Colonic mucosa (tissue), 4 donors: ENCODE measurements at regions not wholly inside any gene's neighbourhood (a gene's known extent, or its start where the extent isn't known, plus 50 kb on each side); places are given as distances from the start of the nearest gene placed in this dataset.

ENCODE experiments used
- DNase-seq: peaks from one replicate; pipeline ENCODE4 v3.0.0-alpha.2; 2020
- H3K27ac ChIP-seq: fragments of 200-600 bp; one replicate; pipeline ENCODE4 v1.8.0; 2021
- H3K27me3 ChIP-seq: fragments of 200-600 bp; one replicate; pipeline ENCODE4 v1.8.0; 2021
- H3K36me3 ChIP-seq: fragments of 200-600 bp; one replicate; pipeline ENCODE4 v1.8.0; 2021
- H3K4me1 ChIP-seq: fragments of 200-600 bp; one replicate; pipeline ENCODE4 v1.8.0; 2021; ENCODE audit warnings: mild to moderate bottlenecking
- H3K4me3 ChIP-seq: fragments of 200-600 bp; one replicate; pipeline ENCODE4 v1.8.0; 2021
- H3K9ac ChIP-seq, 2 donors: one replicate each; pipeline ENCODE4 v1.7.0; 2013; ENCODE audit warnings: control low read depth in 2 of 2, low read depth in 2 of 2, low read length in 2 of 2
- H3K9me3 ChIP-seq: fragments of 200-600 bp; one replicate; pipeline ENCODE4 v1.8.0; 2021
- CTCF ChIP-seq: fragments of 200-600 bp; IDR thresholded peaks from one replicate; pipeline ENCODE4 v1.8.0; 2022; ENCODE audit warnings: antibody characterized with exemption, mild to moderate bottlenecking
- intact Hi-C: fragments of 100-400 bp; cut with DNase I; formaldehyde crosslinking; loops from one replicate; pipeline ENCODE4 v1.14.1; 2022
- donor health status: healthy.
- donor health status: DM: no; HTN: no; CAD: no.
- donor health status: DM: no; HTN: no; CAD: no.

DNA sequence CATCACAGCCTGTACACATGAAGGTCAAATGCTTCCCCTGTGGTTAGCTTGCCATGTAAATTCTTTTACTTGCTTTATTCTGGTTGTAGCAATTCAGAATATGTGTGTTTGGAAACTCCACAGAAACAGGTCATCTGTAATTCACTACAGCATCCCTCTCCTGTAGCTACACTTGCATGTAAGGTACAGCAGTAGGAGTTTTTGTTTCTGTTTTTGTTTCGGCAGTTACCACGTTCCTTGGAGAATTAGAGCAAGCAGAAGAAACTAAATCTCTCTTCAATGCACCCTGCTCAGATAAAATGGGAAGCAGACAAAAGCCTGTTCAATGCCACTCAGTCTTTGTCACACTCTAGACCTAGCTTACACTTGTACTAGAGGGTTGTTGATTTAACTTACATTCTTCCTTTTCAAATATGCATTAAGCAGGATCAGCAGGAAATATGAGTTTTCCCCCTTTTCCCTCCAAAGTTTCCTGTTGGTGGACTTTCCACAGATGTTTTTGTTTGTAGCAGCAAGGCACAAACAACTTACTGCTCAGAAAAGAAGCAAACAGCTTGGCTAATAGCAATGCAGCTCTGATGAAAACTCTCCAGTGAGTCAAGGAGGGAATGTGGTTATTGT, 80.9 kb downstream of the YIPF5 start:
- DNase-seq: no peak
- no peak overlapping the region for H3K27ac ChIP-seq
- TF ChIP-seq CTCF: no peak
- no peak overlapping the region for H3K9ac ChIP-seq
- H3K4me1 ChIP-seq: no peaks in the 10 kb centered on the region
- H3K27me3 ChIP-seq: no peaks in the 10 kb centered on the region
- H3K36me3 ChIP-seq: no peaks in the 10 kb centered on the region
- H3K9me3 ChIP-seq: no peaks in the 10 kb centered on the region
- H3K4me3 ChIP-seq: no peak overlapping the region
- intact Hi-C loops: no loop called here

GRCh38 chr5:144092508-144092907, 78.0 kb downstream of the YIPF5 start:
- no peaks in the 10 kb centered on the region for H3K36me3 ChIP-seq
- H3K4me1 ChIP-seq: no peaks in the 10 kb centered on the region
- no peak for TF ChIP-seq CTCF
- DNase-seq: no peak
- no peaks in the 10 kb centered on the region for H3K9me3 ChIP-seq
- no peak overlapping the region for H3K4me3 ChIP-seq
- H3K27me3 ChIP-seq: no peaks in the 10 kb centered on the region
- no peak overlapping the region for H3K9ac ChIP-seq
- intact Hi-C loops: no loop called here
- H3K27ac ChIP-seq: no peak overlapping the region

GRCh38 chr5:144093400-144093799, 77.1 kb downstream of the YIPF5 start:
- Histone ChIP-seq H3K9ac (no peak overlapping the region), H3K27ac (no peak overlapping the region), H3K4me1 (no peaks in the 10 kb centered on the region), H3K4me3 (no peak overlapping the region), H3K9me3 (no peaks in the 10 kb centered on the region), H3K27me3 (no peaks in the 10 kb centered on the region), H3K36me3 (no peaks in the 10 kb centered on the region)
- no peak for TF ChIP-seq CTCF
- no peak for DNase-seq
- intact Hi-C loops: no loop called here

- Histone ChIP-seq H3K27me3 (no peaks in the 10 kb centered on the region), H3K9me3 (no peaks in the 10 kb centered on the region), H3K36me3 (no peaks in the 10 kb centered on the region), H3K4me3 (no peak overlapping the region), H3K9ac (no peak overlapping the region), H3K4me1 (no peaks in the 10 kb centered on the region), H3K27ac (no peak overlapping the region)
- no peak for TF ChIP-seq CTCF
- intact Hi-C loops: no loop called here
- no peak for DNase-seq
These were observed 76.6 kb downstream of the YIPF5 start for GRCh38 chr5:144093868-144094267.

DNA sequence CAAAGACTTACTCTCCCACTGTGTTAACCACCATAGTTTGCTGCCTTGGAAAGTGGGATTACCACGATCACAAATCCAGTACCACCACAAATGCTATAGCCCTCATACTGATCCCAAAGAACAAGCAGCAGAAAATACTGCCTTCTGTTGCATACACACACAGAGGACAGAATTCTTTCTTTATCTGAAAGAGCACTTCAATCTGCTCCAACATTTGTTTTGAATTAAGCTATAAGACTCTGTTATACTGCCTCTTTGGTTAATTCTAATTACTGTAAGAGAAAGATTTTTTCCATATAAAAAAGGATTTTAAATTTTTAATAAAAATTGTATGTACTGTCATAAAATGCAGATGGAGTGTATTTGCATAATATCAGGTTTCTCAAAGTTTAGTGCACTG, 69.8 kb downstream of the YIPF5 start:
- Histone ChIP-seq H3K9ac (no peak overlapping the region), H3K9me3 (no peaks in the 10 kb centered on the region), H3K27ac (no peak overlapping the region), H3K36me3 (no peaks in the 10 kb centered on the region), H3K4me3 (no peak overlapping the region), H3K27me3 (no peaks in the 10 kb centered on the region), H3K4me1 (no peaks in the 10 kb centered on the region)
- TF ChIP-seq CTCF: no peak
- intact Hi-C loops: no loop called here
- no peak for DNase-seq
